ENCODE measurements at regions not wholly inside any gene's neighbourhood (a gene's known extent, or its start where the extent isn't known, plus 50 kb on each side); places are given as distances from the start of the nearest gene placed in this dataset.
A peak's percentile ranks its signal among the peaks of the same experiment; 100 is the strongest.

GRCh38 chr2:64260093-64260803 lies 116.0 kb upstream of the PELI1 start:
- no peak overlapping the region for H3K9ac ChIP-seq
- no peaks in the 10 kb centered on the region for H3K27me3 ChIP-seq (ENCODE audit: control insufficient read depth, insufficient read depth, low read length)
- H2AFZ ChIP-seq, result no peak overlapping the region
- peak overlapping the region; percentile 51 for H3K27ac ChIP-seq
- no peaks in the 10 kb centered on the region for H3K36me3 ChIP-seq (ENCODE audit: control insufficient read depth, insufficient read depth, low read length)
- H3K4me1 ChIP-seq, result no peaks in the 10 kb centered on the region
- no peaks in the 10 kb centered on the region for H3K79me2 ChIP-seq
- H3K4me2 ChIP-seq (ENCODE audit: low read length), result no peak overlapping the region
- H3K4me3 ChIP-seq (ENCODE audit: low read depth, low read length), result no peak overlapping the region
- TF ChIP-seq CTCF (IDR thresholded peaks at IDR 0.05), result no peak
- no peaks in the 10 kb centered on the region for H3K9me3 ChIP-seq (ENCODE audit: control insufficient read depth, low read length)

DNA sequence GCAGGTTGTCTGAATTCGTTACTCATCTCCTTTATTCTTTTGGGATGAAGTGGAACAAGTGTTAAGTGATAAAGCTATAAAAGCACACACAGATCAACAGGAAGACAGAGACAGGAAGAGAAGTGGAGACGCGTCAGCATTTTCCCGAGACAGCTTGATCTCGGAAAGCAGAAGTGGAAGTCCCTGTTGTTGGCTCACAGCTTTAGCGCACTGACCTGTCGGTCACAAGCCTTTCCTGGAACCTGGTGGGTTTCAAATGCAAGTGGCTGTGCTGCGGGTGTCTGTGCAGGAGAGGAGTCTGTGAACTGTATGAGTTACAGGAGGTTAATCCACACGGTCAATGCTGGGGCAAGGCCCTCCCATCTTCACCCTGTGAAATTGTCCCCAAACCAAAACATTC lies 116.6 kb upstream of the PELI1 start:
- H3K79me2 ChIP-seq, result no peaks in the 10 kb centered on the region
- H3K27ac ChIP-seq, result peak overlapping the region; percentile 51
- no peak overlapping the region for H2AFZ ChIP-seq
- no peak for TF ChIP-seq CTCF (IDR thresholded peaks at IDR 0.05)
- H3K9ac ChIP-seq, result no peak overlapping the region
- H3K9me3 ChIP-seq (ENCODE audit: control insufficient read depth, low read length), result no peaks in the 10 kb centered on the region
- H3K4me3 ChIP-seq (ENCODE audit: low read depth, low read length), result no peak overlapping the region
- H3K36me3 ChIP-seq (ENCODE audit: control insufficient read depth, insufficient read depth, low read length), result no peaks in the 10 kb centered on the region
- H3K4me2 ChIP-seq (ENCODE audit: low read length), result no peak overlapping the region
- H3K27me3 ChIP-seq (ENCODE audit: control insufficient read depth, insufficient read depth, low read length), result no peaks in the 10 kb centered on the region
- H3K4me1 ChIP-seq, result no peaks in the 10 kb centered on the region

- Histone ChIP-seq H3K9me3 (ENCODE audit: control insufficient read depth, low read length) (no peaks in the 10 kb centered on the region), H3K4me2 (ENCODE audit: low read length) (no peak overlapping the region), H3K79me2 (no peaks in the 10 kb centered on the region), H3K9ac (no peak overlapping the region), H3K4me1 (no peaks in the 10 kb centered on the region), H2AFZ (no peak overlapping the region), H3K4me3 (ENCODE audit: low read depth, low read length) (no peak overlapping the region), H3K36me3 (ENCODE audit: control insufficient read depth, insufficient read depth, low read length) (no peaks in the 10 kb centered on the region), H3K27ac (peak overlapping the region; percentile 30), H3K27me3 (ENCODE audit: control insufficient read depth, insufficient read depth, low read length) (no peaks in the 10 kb centered on the region)
- no peak for TF ChIP-seq CTCF (IDR thresholded peaks at IDR 0.05)
Measured at GRCh38 chr2:64262071-64262470, 117.9 kb upstream of the PELI1 start.

DNA sequence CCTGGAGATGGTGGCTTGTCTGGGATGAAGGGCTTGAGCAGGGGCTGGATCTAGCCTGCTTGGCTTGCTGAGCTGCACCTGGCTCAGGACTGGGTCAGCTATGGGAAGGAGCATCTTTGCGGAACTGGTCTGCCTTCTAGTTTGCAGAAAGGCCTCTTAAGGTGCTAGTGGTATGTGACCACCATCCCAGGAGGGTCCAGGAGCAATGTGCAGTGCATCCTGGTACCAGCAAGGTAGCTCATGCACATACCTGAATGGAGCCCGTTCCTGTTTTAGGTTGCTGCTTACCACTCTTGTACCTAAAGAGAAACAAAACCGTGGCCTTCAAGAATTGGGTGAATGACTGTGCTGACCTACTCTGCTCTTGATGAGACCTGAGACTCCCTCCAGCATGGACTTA lies 118.6 kb upstream of the PELI1 start:
- H3K79me2 ChIP-seq, result no peaks in the 10 kb centered on the region
- H3K9me3 ChIP-seq (ENCODE audit: control insufficient read depth, low read length), result no peaks in the 10 kb centered on the region
- H3K4me3 ChIP-seq (ENCODE audit: low read depth, low read length), result no peak overlapping the region
- H3K4me2 ChIP-seq (ENCODE audit: low read length), result no peak overlapping the region
- TF ChIP-seq CTCF (IDR thresholded peaks at IDR 0.05), result no peak
- no peak overlapping the region for H2AFZ ChIP-seq
- H3K27me3 ChIP-seq (ENCODE audit: control insufficient read depth, insufficient read depth, low read length), result no peaks in the 10 kb centered on the region
- H3K9ac ChIP-seq, result no peak overlapping the region
- H3K36me3 ChIP-seq (ENCODE audit: control insufficient read depth, insufficient read depth, low read length), result no peaks in the 10 kb centered on the region
- peak overlapping the region; percentile 30 for H3K27ac ChIP-seq
- H3K4me1 ChIP-seq, result no peaks in the 10 kb centered on the region

DNA sequence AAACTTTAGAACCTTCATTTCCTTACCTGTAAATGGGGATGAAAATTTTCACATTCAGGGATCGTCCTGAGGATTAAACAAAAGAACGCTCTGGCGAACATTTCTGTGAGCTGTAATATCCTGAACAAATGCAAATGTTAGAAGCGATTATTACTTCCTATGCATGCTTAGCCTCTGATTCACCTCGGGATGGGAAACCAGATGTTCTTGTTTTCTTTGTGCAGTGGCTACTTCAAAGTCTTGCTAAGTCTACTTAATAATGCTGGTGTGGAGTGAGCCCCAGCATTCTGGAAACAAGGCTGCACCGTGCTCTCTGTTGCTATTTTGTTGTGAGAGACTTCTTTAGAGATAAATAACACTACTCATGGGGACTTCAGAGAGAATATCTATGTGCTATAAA lies 119.1 kb upstream of the PELI1 start:
- Histone ChIP-seq H3K4me2 (ENCODE audit: low read length) (no peak overlapping the region), H3K9me3 (ENCODE audit: control insufficient read depth, low read length) (no peaks in the 10 kb centered on the region), H3K27me3 (ENCODE audit: control insufficient read depth, insufficient read depth, low read length) (no peaks in the 10 kb centered on the region), H2AFZ (no peak overlapping the region), H3K27ac (peak overlapping the region; percentile 8), H3K9ac (no peak overlapping the region), H3K4me1 (no peaks in the 10 kb centered on the region), H3K79me2 (no peaks in the 10 kb centered on the region), H3K4me3 (ENCODE audit: low read depth, low read length) (no peak overlapping the region), H3K36me3 (ENCODE audit: control insufficient read depth, insufficient read depth, low read length) (no peaks in the 10 kb centered on the region)
- no peak for TF ChIP-seq CTCF (IDR thresholded peaks at IDR 0.05)
